Peyer's patch (tissue), 4 donors: ENCODE measurements at regions not wholly inside any gene's neighbourhood (a gene's known extent, or its start where the extent isn't known, plus 50 kb on each side); places are given as distances from the start of the nearest gene placed in this dataset.

Experiments
- DNase-seq, 3 donors: peaks; one replicate each; pipeline ENCODE4 v3.0.0-alpha.2; 2017 to 2019
- H3K27ac ChIP-seq, 4 donors: fragments of 200-600 bp; sonication (generic); one replicate each; pipeline ENCODE4 v1.5.1; 2016 to 2019
- H3K27me3 ChIP-seq, 2 donors: fragments of 200-600 bp; sonication (generic); one replicate each; pipeline ENCODE4 v1.5.1; 2019
- H3K36me3 ChIP-seq, 3 donors: fragments of 200-600 bp; sonication (generic); one replicate each; pipeline ENCODE4 v1.5.1; 2016 to 2019
- H3K4me1 ChIP-seq, 4 donors: fragments of 200-600 bp; sonication (generic); one replicate each; pipeline ENCODE4 v1.5.1; 2016 to 2019
- H3K4me3 ChIP-seq, 4 donors: fragments of 200-600 bp; sonication (generic); 1 replicate in 3 of 4; 2 replicates in 1 of 4; pipeline ENCODE4 v1.5.1; 2016 to 2019; ENCODE audit warnings: mild to moderate bottlenecking in 1 of 4
- H3K9me3 ChIP-seq, 4 donors: fragments of 200-600 bp; sonication (generic); one replicate each; pipeline ENCODE4 v1.5.1; 2016 to 2019; ENCODE audit warnings: mild to moderate bottlenecking in 1 of 4
- CTCF ChIP-seq, 6 experiments: fragments of 450-650 bp in 4 of 6; fragments of 200-600 bp in 2 of 6; sonication (generic) in 1 of 6; IDR thresholded peaks; one replicate each; pipeline ENCODE4 v1.5.1; 2017 to 2019; ENCODE audit warnings: antibody characterized with exemption in 6 of 6, mild to moderate bottlenecking in 3 of 6, moderate library complexity in 1 of 6
- POLR2A ChIP-seq, 2 donors: fragments of 450-650 bp; IDR thresholded peaks; one replicate each; pipeline ENCODE4 v1.5.1; 2017; ENCODE audit warnings: antibody characterized with exemption in 2 of 2, mild to moderate bottlenecking in 2 of 2, moderate library complexity in 2 of 2

- Histone ChIP-seq H3K27me3 (no peaks in the 10 kb centered on the region), H3K9me3 (no peaks in the 10 kb centered on the region), H3K4me3 (no peak overlapping the region), H3K4me1 (no peaks in the 10 kb centered on the region), H3K27ac (no peak overlapping the region), H3K36me3 (no peaks in the 10 kb centered on the region)
- TF ChIP-seq POLR2A (IDR thresholded peaks at IDR 0.05) (no peak), CTCF (IDR thresholded peaks at IDR 0.05) (no peak)
- no peak for DNase-seq
Observed at GRCh38 chr18:45260125-45260524, 355.2 kb upstream of the SLC14A2 start.

- Histone ChIP-seq H3K9me3 (no peaks in the 10 kb centered on the region), H3K27ac (no peak overlapping the region), H3K4me3 (no peak overlapping the region), H3K27me3 (no peaks in the 10 kb centered on the region), H3K4me1 (no peaks in the 10 kb centered on the region), H3K36me3 (no peaks in the 10 kb centered on the region)
- TF ChIP-seq CTCF (IDR thresholded peaks at IDR 0.05) (no peak), POLR2A (IDR thresholded peaks at IDR 0.05) (no peak)
- no peak for DNase-seq
Observed at GRCh38 chr18:45266023-45266422, 349.3 kb upstream of the SLC14A2 start.

- H3K36me3 ChIP-seq, result no peaks in the 10 kb centered on the region
- H3K4me1 ChIP-seq, result no peaks in the 10 kb centered on the region
- no peaks in the 10 kb centered on the region for H3K27me3 ChIP-seq
- TF ChIP-seq CTCF (IDR thresholded peaks at IDR 0.05), result no peak
- no peak for TF ChIP-seq POLR2A (IDR thresholded peaks at IDR 0.05)
- no peaks in the 10 kb centered on the region for H3K9me3 ChIP-seq
- no peak overlapping the region for H3K4me3 ChIP-seq
- no peak for DNase-seq
- H3K27ac ChIP-seq, result no peak overlapping the region
Observed at GRCh38 chr18:45267622-45268021, 347.7 kb upstream of the SLC14A2 start.

- TF ChIP-seq CTCF (IDR thresholded peaks at IDR 0.05) (no peak), POLR2A (IDR thresholded peaks at IDR 0.05) (no peak)
- Histone ChIP-seq H3K9me3 (no peaks in the 10 kb centered on the region), H3K27me3 (no peaks in the 10 kb centered on the region), H3K27ac (no peak overlapping the region), H3K4me3 (no peak overlapping the region), H3K4me1 (no peaks in the 10 kb centered on the region), H3K36me3 (no peaks in the 10 kb centered on the region)
- DNase-seq, result no peak
Observed at GRCh38 chr18:45268583-45268982, 346.7 kb upstream of the SLC14A2 start.

- no peaks in the 10 kb centered on the region for H3K9me3 ChIP-seq
- H3K4me3 ChIP-seq, result no peak overlapping the region
- no peak overlapping the region for H3K27ac ChIP-seq
- H3K36me3 ChIP-seq, result no peaks in the 10 kb centered on the region
- H3K4me1 ChIP-seq, result no peaks in the 10 kb centered on the region
- DNase-seq, result no peak
- TF ChIP-seq CTCF (IDR thresholded peaks at IDR 0.05), result no peak
- TF ChIP-seq POLR2A (IDR thresholded peaks at IDR 0.05), result no peak
- H3K27me3 ChIP-seq, result no peaks in the 10 kb centered on the region
Observed at GRCh38 chr18:45270289-45270771, 344.9 kb upstream of the SLC14A2 start.

- H3K9me3 ChIP-seq, result no peaks in the 10 kb centered on the region
- H3K27me3 ChIP-seq, result no peaks in the 10 kb centered on the region
- no peak overlapping the region for H3K4me3 ChIP-seq
- TF ChIP-seq CTCF (IDR thresholded peaks at IDR 0.05), result no peak
- no peak for TF ChIP-seq POLR2A (IDR thresholded peaks at IDR 0.05)
- no peak overlapping the region for H3K27ac ChIP-seq
- no peaks in the 10 kb centered on the region for H3K4me1 ChIP-seq
- DNase-seq, result no peak
- H3K36me3 ChIP-seq, result no peaks in the 10 kb centered on the region
Observed at GRCh38 chr18:45274026-45274425, 341.2 kb upstream of the SLC14A2 start.
